Brain microvascular endothelial cell (primary cell): ENCODE measurements at regions not wholly inside any gene's neighbourhood (a gene's known extent, or its start where the extent isn't known, plus 50 kb on each side); places are given as distances from the start of the nearest gene placed in this dataset.
A peak's percentile ranks its signal among the peaks of the same experiment; 100 is the strongest.

Source experiments
- DNase-seq: peaks from one replicate; pipeline ENCODE4 v3.0.0-alpha.2; 2020
- H3K27ac ChIP-seq: fragments of 250-450 bp; sonication (Bioruptor Pico); 2 replicates; pipeline ENCODE4 v1.5.1; 2020; ENCODE audit warnings: mild to moderate bottlenecking, moderate library complexity
- H3K27me3 ChIP-seq: fragments of 250-450 bp; sonication (Bioruptor Pico); replicated peaks from 2 replicates; pipeline ENCODE4 v1.5.1; 2020; ENCODE audit warnings: mild to moderate bottlenecking
- H3K36me3 ChIP-seq: fragments of 250-450 bp; sonication (Bioruptor Pico); replicated peaks from 2 replicates; pipeline ENCODE4 v1.5.1; 2020; ENCODE audit warnings: mild to moderate bottlenecking
- H3K4me3 ChIP-seq: 2 replicates; pipeline ENCODE4 v1.5.1; 2011; ENCODE audit warnings: low read depth, mild to moderate bottlenecking, control low read depth, low read length, moderate library complexity
- CTCF ChIP-seq: IDR thresholded peaks from 2 replicates; pipeline ENCODE4 v1.5.1; 2011; ENCODE audit warnings: low read depth, mild to moderate bottlenecking, moderate library complexity, low read length, control low read depth, inconsistent platforms; ENCODE audit errors: missing control alignments
- in situ Hi-C: cut with HindIII; loops from 2 replicates; pipeline ENCODE4 v1.10.0; 2017; ENCODE audit warnings: low sequenced_read_pairs, low pct_ligation_motif_present

- H3K4me3 ChIP-seq, result no peak overlapping the region
- in situ Hi-C loops, result no loop called here
- TF ChIP-seq CTCF, result no peak
Measured at GRCh38 chr5:152118676-152119470, 194.2 kb upstream of the GLRA1 start.

GRCh38 chr5:152116934-152117333, 192.3 kb upstream of the GLRA1 start:
- no peaks in the 10 kb centered on the region for H3K36me3 ChIP-seq
- in situ Hi-C loops, result no loop called here
- no peak overlapping the region for H3K4me3 ChIP-seq
- no peak for TF ChIP-seq CTCF
- H3K27ac ChIP-seq, result no peak overlapping the region
- no peaks in the 10 kb centered on the region for H3K27me3 ChIP-seq
- DNase-seq, result no peak

More at GRCh38 chr5:152118676-152119470, 194.2 kb upstream of the GLRA1 start:
- no peak for DNase-seq
- Histone ChIP-seq H3K36me3 (no peaks in the 10 kb centered on the region), H3K27ac (no peak overlapping the region), H3K27me3 (no peaks in the 10 kb centered on the region)

- no peaks in the 10 kb centered on the region for H3K36me3 ChIP-seq
- TF ChIP-seq CTCF, result no peak
- H3K27me3 ChIP-seq, result no peaks in the 10 kb centered on the region
- no peak overlapping the region for H3K4me3 ChIP-seq
- peak; percentile 9 for DNase-seq
- in situ Hi-C loops, result no loop called here
- H3K27ac ChIP-seq, result no peak overlapping the region
Measured at GRCh38 chr5:152113401-152113800, 188.8 kb upstream of the GLRA1 start.

GRCh38 chr5:152107220-152107619, 182.6 kb upstream of the GLRA1 start:
- no peaks in the 10 kb centered on the region for H3K36me3 ChIP-seq
- TF ChIP-seq CTCF, result no peak
- in situ Hi-C loops, result no loop called here
- H3K4me3 ChIP-seq, result no peak overlapping the region
- DNase-seq, result no peak
- H3K27ac ChIP-seq, result no peak overlapping the region
- no peaks in the 10 kb centered on the region for H3K27me3 ChIP-seq

- no peak for DNase-seq
- in situ Hi-C loops, result no loop called here
Measured at GRCh38 chr5:152106571-152106970, 181.9 kb upstream of the GLRA1 start.

More at GRCh38 chr5:152106571-152106970, 181.9 kb upstream of the GLRA1 start:
- no peak overlapping the region for H3K4me3 ChIP-seq
- TF ChIP-seq CTCF, result no peak
- H3K27me3 ChIP-seq, result no peaks in the 10 kb centered on the region
- no peak overlapping the region for H3K27ac ChIP-seq
- no peaks in the 10 kb centered on the region for H3K36me3 ChIP-seq
